Mucosa of descending colon (tissue), 3 donors: ENCODE measurements at regions not wholly inside any gene's neighbourhood (a gene's known extent, or its start where the extent isn't known, plus 50 kb on each side); places are given as distances from the start of the nearest gene placed in this dataset.

ENCODE experiments used
- ATAC-seq: fragments of 200-7000 bp; cut with Tn5 transposase; one replicate; pipeline ENCODE4 v1.9.1; 2020; ENCODE audit warnings: mild to moderate bottlenecking, moderate library complexity
- DNase-seq, 3 donors: peaks; one replicate each; pipeline ENCODE4 v3.0.0-alpha.2; 2020
- H3K36me3 ChIP-seq: fragments of 200-600 bp; one replicate; pipeline ENCODE4 v1.8.0; 2021; ENCODE audit warnings: low read depth, mild to moderate bottlenecking
- H3K4me1 ChIP-seq: fragments of 200-600 bp; one replicate; pipeline ENCODE4 v1.8.0; 2021; ENCODE audit warnings: low read depth, mild to moderate bottlenecking
- H3K4me3 ChIP-seq: fragments of 200-600 bp; one replicate; pipeline ENCODE4 v1.8.0; 2021; ENCODE audit warnings: mild to moderate bottlenecking
- H3K9me3 ChIP-seq: fragments of 200-600 bp; one replicate; pipeline ENCODE4 v1.8.0; 2021; ENCODE audit warnings: mild to moderate bottlenecking
- CTCF ChIP-seq: fragments of 200-600 bp; IDR thresholded peaks from one replicate; pipeline ENCODE4 v1.8.0; 2022; ENCODE audit warnings: antibody characterized with exemption, mild to moderate bottlenecking
- intact Hi-C, 2 donors: fragments of 100-400 bp; cut with DNase I in 1 of 2; cut with micrococcal nuclease in 1 of 2; formaldehyde crosslinking; loops; one replicate each; pipeline versions ENCODE4 v1.11.0 to v1.11.1; 2022; cut with DNase I, micrococcal nuclease
- donor health status: DM: no; HTN: no; CAD: no; lungs with moderate emphysema.
- donor health status: DM: no; HTN: no; CAD: no.
- donor health status: DM: no; HTN: yes; CAD: no.

GRCh38 chr5:165627548-165628170 lies 2122.2 kb downstream of the MAT2B start:
- no peak for TF ChIP-seq CTCF
- H3K9me3 ChIP-seq = no peaks in the 10 kb centered on the region
- DNase-seq (no peak), ATAC-seq (no peak)
- no peak overlapping the region for H3K4me3 ChIP-seq
- no peaks in the 10 kb centered on the region for H3K36me3 ChIP-seq
- H3K4me1 ChIP-seq = no peaks in the 10 kb centered on the region
- intact Hi-C loops = no loop called here

GRCh38 chr5:165630261-165630778 lies 2124.9 kb downstream of the MAT2B start:
- no peak overlapping the region for H3K4me3 ChIP-seq
- ATAC-seq (peak; percentile 75), DNase-seq (peak in 1 of 3 donors; percentile 43)
- intact Hi-C loops = no loop called here
- no peaks in the 10 kb centered on the region for H3K4me1 ChIP-seq
- peak; percentile 38 for TF ChIP-seq CTCF
- H3K9me3 ChIP-seq = no peaks in the 10 kb centered on the region
- no peaks in the 10 kb centered on the region for H3K36me3 ChIP-seq

- H3K9me3 ChIP-seq = no peaks in the 10 kb centered on the region
- ATAC-seq = no peak
- no peak for TF ChIP-seq CTCF
- intact Hi-C loops = no loop called here
- no peaks in the 10 kb centered on the region for H3K4me1 ChIP-seq
- H3K4me3 ChIP-seq = no peak overlapping the region
- DNase-seq = no peak
- H3K36me3 ChIP-seq = no peaks in the 10 kb centered on the region
These were observed 2125.8 kb downstream of the MAT2B start for GRCh38 chr5:165631235-165631634.

- ATAC-seq (no peak), DNase-seq (no peak)
- H3K4me3 ChIP-seq = no peak overlapping the region
- intact Hi-C loops = no loop called here
- no peaks in the 10 kb centered on the region for H3K36me3 ChIP-seq
- no peaks in the 10 kb centered on the region for H3K4me1 ChIP-seq
- H3K9me3 ChIP-seq = no peaks in the 10 kb centered on the region
- no peak for TF ChIP-seq CTCF
These were observed 2136.9 kb downstream of the MAT2B start for GRCh38 chr5:165642366-165642765.

GRCh38 chr5:165665735-165666400 lies 2160.4 kb downstream of the MAT2B start:
- no peaks in the 10 kb centered on the region for H3K4me1 ChIP-seq
- DNase-seq (no peak), ATAC-seq (no peak)
- TF ChIP-seq CTCF = no peak
- intact Hi-C loops = no loop called here
- H3K4me3 ChIP-seq = no peak overlapping the region
- H3K36me3 ChIP-seq = no peaks in the 10 kb centered on the region
- no peaks in the 10 kb centered on the region for H3K9me3 ChIP-seq
